ENCODE measurements at regions not wholly inside any gene's neighbourhood (a gene's known extent, or its start where the extent isn't known, plus 50 kb on each side); places are given as distances from the start of the nearest gene placed in this dataset.
A peak's percentile ranks its signal among the peaks of the same experiment; 100 is the strongest.

- no peaks in the 10 kb centered on the region for H3K9me3 ChIP-seq (replicated peaks)
- H3K27ac ChIP-seq = no peak overlapping the region
- H3K27me3 ChIP-seq = no peaks in the 10 kb centered on the region
- H3K36me3 ChIP-seq = no peaks in the 10 kb centered on the region
- no peak overlapping the region for H3K4me3 ChIP-seq
- H3K4me1 ChIP-seq = no peaks in the 10 kb centered on the region
- DNase-seq = no peak
These were observed 406.2 kb downstream of the METTL15 start for GRCh38 chr11:28514391-28514790.

- Histone ChIP-seq H3K4me3 (no peak overlapping the region), H3K27ac (no peak overlapping the region), H3K27me3 (no peaks in the 10 kb centered on the region), H3K9me3 (replicated peaks) (no peaks in the 10 kb centered on the region), H3K36me3 (no peaks in the 10 kb centered on the region), H3K4me1 (no peaks in the 10 kb centered on the region)
- DNase-seq = no peak
These were observed 404.1 kb downstream of the METTL15 start for GRCh38 chr11:28512143-28512756.

DNA sequence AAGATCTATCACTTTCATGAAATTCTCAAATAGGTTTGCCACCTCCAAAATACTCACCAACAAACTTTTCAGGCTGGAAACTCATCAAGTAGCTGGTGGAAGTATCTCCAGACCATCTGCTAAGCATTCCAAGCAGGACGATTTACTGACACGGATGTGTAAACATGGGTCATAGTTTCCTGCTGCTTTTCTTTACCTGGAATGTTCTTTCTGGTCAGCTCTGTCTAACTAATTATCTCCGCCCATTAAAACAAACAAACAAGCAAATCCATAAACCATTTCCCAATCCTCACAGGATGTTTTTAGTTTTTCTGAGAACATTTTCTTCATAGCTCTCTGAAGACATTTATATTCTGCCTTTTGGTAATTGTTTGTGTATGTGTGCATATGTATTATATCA, 397.0 kb downstream of the METTL15 start:
- no peak overlapping the region for H3K4me3 ChIP-seq
- DNase-seq = no peak
- H3K36me3 ChIP-seq = no peaks in the 10 kb centered on the region
- no peaks in the 10 kb centered on the region for H3K4me1 ChIP-seq
- H3K27ac ChIP-seq = no peak overlapping the region
- no peaks in the 10 kb centered on the region for H3K27me3 ChIP-seq
- H3K9me3 ChIP-seq (replicated peaks) = no peaks in the 10 kb centered on the region

- peak in 1 of 2 experiments; percentile 14 for DNase-seq
- Histone ChIP-seq H3K9me3 (replicated peaks) (no peaks in the 10 kb centered on the region), H3K4me1 (no peaks in the 10 kb centered on the region), H3K4me3 (no peak overlapping the region), H3K36me3 (no peaks in the 10 kb centered on the region), H3K27ac (no peak overlapping the region), H3K27me3 (no peaks in the 10 kb centered on the region)
These were observed 396.4 kb downstream of the METTL15 start for GRCh38 chr11:28504555-28505110.

- Histone ChIP-seq H3K9me3 (replicated peaks) (no peaks in the 10 kb centered on the region), H3K36me3 (no peaks in the 10 kb centered on the region), H3K27ac (no peak overlapping the region), H3K4me3 (no peak overlapping the region), H3K27me3 (no peaks in the 10 kb centered on the region), H3K4me1 (no peaks in the 10 kb centered on the region)
- no peak for DNase-seq
These were observed 387.1 kb downstream of the METTL15 start for GRCh38 chr11:28495333-28495732.

- H3K4me3 ChIP-seq = no peak overlapping the region
- H3K27ac ChIP-seq = no peak overlapping the region
- H3K36me3 ChIP-seq = no peaks in the 10 kb centered on the region
- no peaks in the 10 kb centered on the region for H3K27me3 ChIP-seq
- no peaks in the 10 kb centered on the region for H3K4me1 ChIP-seq
- no peaks in the 10 kb centered on the region for H3K9me3 ChIP-seq (replicated peaks)
- DNase-seq = no peak
These were observed 383.2 kb downstream of the METTL15 start for GRCh38 chr11:28491431-28491830.

DNA sequence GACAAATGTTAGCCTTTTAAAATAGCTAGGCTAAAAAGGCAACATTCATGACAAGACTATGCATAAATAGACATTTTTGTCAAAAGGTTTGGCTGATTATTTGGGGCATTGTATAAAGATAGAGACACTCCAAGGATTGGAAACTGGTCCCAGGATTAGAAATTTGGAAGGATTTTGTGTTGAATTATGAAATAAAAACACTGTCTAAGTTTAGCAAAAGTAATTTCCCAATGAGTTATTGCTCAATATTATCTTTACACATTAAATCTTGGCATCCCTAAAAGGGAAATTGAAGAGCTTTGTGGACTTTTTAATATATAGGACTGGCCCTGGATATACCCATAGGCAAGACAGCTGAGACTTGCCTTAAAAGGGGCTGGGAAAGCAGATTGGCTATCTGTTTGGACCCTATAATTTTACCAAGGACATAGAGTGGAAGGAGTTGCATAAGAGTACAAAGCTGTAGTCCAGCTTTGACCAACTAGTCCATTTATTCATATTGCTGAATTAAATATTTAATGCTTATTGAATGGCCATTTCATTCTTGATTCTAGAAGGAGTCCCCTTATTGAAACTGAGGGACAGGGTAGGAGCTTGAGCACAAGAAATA, 382.7 kb downstream of the METTL15 start:
- no peaks in the 10 kb centered on the region for H3K27me3 ChIP-seq
- no peak for DNase-seq
- no peak overlapping the region for H3K4me3 ChIP-seq
- H3K4me1 ChIP-seq = no peaks in the 10 kb centered on the region
- H3K36me3 ChIP-seq = no peaks in the 10 kb centered on the region
- H3K27ac ChIP-seq = no peak overlapping the region
- no peaks in the 10 kb centered on the region for H3K9me3 ChIP-seq (replicated peaks)

DNA sequence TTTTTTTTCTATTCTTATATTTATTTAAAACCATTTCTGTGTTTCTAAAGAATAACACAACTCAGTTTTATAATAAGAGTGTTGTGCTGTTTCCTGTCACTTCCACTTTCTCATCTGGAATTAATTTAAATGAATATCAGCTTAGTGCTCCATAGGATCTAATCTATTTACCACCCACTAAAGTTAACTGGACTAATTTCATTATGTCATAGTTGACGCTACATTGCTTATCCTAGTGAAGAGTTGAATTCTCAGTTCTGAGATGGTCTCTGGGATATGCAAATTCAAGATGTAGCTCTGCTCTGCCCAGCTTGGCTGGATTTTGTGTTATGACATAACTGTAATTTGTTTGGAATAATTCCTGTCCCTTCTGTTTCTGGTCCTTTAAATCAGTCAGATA, 380.1 kb downstream of the METTL15 start:
- Histone ChIP-seq H3K9me3 (replicated peaks) (no peaks in the 10 kb centered on the region), H3K27me3 (no peaks in the 10 kb centered on the region), H3K27ac (no peak overlapping the region), H3K4me1 (no peaks in the 10 kb centered on the region), H3K36me3 (no peaks in the 10 kb centered on the region), H3K4me3 (no peak overlapping the region)
- DNase-seq = no peak

DNA sequence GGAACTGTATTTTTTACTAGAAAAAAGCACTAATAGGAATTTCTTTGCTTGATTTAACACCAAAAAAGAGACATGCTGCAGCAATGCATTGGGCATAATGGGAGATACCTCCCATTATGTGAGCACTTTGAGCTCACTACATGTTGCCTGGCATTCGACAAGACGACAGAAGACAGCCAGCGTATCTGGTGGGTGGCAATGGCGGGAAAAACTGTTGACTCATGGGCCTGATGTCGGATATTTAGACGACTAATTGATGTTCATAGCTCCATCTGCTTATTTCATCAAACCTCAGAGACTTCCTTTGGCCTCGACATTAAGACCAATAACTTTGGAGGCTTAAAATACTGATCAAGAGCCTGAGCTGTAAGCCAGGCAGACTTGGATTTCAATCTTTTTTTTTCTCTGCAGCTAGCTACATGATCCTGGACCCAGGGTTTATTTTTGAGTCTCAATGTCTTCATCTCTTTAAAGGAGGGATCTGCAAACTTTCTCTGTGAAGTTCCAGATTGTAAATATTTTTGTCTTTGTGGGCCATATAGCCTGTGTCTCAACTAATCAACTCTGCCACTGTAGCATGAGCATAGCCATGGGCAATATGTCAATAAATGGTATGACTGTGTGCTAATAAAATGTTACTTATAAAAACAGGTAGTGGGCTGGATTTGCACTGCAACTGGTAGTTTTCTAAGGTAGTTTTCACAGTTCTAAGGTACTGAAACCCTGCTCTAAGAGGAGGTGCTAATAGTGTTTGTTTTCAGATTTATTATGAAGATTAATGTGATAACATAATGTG, 375.1 kb downstream of the METTL15 start:
- H3K4me1 ChIP-seq = no peaks in the 10 kb centered on the region
- no peak for DNase-seq
- no peak overlapping the region for H3K27ac ChIP-seq
- no peaks in the 10 kb centered on the region for H3K9me3 ChIP-seq (replicated peaks)
- no peaks in the 10 kb centered on the region for H3K36me3 ChIP-seq
- no peaks in the 10 kb centered on the region for H3K27me3 ChIP-seq
- no peak overlapping the region for H3K4me3 ChIP-seq

DNA sequence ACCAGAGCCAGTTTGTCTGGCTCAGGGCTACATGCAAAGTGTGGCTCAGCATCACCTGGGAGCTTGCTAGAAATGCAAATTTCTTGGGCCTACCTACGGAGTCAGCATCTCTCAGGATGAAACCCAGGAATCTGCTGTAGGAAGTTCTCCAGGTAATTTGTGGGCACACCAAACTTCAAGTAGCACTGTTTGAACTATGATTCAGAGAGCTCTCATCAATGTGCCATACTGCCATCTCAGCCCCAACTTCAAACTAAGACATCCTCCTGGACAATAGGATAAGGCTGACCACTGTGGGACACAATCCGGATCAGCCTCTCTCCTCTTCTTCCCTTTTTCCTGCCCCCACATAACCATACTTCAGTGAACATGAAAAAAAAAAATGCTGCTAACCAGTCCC, 374.5 kb downstream of the METTL15 start:
- H3K36me3 ChIP-seq = no peaks in the 10 kb centered on the region
- H3K27ac ChIP-seq = no peak overlapping the region
- no peak overlapping the region for H3K4me3 ChIP-seq
- no peaks in the 10 kb centered on the region for H3K27me3 ChIP-seq
- no peaks in the 10 kb centered on the region for H3K9me3 ChIP-seq (replicated peaks)
- no peaks in the 10 kb centered on the region for H3K4me1 ChIP-seq
- no peak for DNase-seq

DNA sequence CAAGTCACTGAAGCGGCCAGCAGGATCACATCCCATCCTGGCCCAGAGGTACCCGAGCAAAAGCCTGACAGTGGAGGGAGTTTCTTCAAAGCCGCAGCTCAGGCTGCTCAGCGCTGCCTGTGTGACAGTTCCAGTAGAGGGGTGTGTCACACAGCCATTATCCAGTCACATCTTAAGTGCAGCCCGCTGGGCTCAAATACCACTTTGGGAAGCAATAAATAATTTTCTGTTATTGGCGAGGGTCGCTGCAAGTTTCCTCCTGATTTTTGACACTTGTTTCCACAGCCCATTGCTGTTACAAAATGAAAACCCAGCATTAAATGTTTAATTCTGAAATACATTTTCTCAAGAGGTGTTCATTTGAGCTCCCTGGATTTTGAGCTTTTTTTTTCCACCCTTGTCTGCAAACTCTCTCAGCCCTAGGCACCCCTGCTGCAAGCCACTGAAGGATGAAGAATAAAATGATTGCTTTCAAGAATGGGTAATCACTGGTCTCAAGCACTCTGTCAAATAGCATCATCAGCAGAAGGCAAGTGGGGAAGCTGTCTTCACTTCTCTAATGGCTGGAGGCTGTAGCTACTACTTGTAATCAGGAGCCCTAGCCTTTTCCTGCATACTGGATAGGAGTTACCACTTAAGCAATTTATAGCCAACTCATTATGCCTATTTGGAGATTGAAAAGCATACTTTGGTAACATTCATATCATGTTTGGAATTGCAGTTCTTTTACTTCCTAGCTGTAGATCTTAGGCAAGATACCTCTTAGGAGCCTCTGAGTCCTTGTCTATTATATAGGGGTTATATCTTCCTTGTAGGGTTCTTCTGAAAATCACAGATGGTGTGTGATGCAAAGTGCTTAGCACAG, 373.7 kb downstream of the METTL15 start:
- no peaks in the 10 kb centered on the region for H3K27me3 ChIP-seq
- H3K27ac ChIP-seq = no peak overlapping the region
- DNase-seq = no peak
- no peaks in the 10 kb centered on the region for H3K36me3 ChIP-seq
- no peaks in the 10 kb centered on the region for H3K4me1 ChIP-seq
- H3K9me3 ChIP-seq (replicated peaks) = no peaks in the 10 kb centered on the region; the same call in 1 of the 2 replicates
- no peak overlapping the region for H3K4me3 ChIP-seq

GRCh38 chr11:28480406-28480805, 372.2 kb downstream of the METTL15 start:
- Histone ChIP-seq H3K27ac (no peak overlapping the region), H3K9me3 (replicated peaks) (no peaks in the 10 kb centered on the region; the same call in 1 of the 2 replicates), H3K4me3 (no peak overlapping the region), H3K27me3 (no peaks in the 10 kb centered on the region), H3K36me3 (no peaks in the 10 kb centered on the region), H3K4me1 (no peaks in the 10 kb centered on the region)
- no peak for DNase-seq

DNA sequence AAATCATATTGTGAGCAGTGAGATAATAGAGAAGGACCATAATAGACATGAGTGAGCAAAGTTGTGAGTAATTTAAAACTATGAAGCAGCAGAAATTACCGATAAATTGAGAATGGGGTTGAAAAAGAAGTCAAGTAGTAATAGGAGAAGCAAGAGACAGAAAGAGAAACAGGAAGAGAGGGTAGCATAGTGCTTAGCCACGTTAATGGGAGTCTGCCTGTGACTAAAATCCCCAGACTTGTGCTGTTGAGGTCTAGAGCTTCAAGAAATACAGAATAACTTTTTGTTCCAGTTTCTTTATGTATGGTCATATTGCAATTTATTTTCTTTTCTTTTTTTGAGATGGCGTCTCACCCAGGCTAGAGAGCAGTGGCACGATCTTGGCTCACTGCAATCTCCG, 368.7 kb downstream of the METTL15 start:
- Histone ChIP-seq H3K36me3 (no peaks in the 10 kb centered on the region), H3K4me3 (no peak overlapping the region), H3K9me3 (replicated peaks) (no peaks in the 10 kb centered on the region; the same call in 1 of the 2 replicates), H3K27ac (no peak overlapping the region), H3K27me3 (no peaks in the 10 kb centered on the region), H3K4me1 (peaks cover 13% of the 10 kb centered on the region)
- DNase-seq = no peak

DNA sequence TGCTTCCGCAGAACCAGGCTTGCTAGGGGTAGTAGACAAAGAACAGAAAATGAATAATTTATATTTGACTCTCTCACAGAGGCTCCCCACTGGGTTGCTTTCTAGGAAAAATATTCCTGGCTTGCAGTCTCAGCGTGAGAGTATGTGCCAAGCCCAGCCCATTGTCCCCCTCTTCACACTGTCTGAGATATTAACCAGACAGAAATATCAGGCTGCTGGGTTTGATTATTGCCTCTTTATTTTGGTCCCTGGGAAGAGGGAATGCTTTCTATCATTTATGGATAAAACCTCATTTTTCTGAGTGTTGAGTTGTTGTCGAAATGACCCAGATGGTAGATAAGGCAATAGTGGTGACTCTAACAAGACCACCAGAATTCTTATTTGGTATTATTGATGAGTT, 367.9 kb downstream of the METTL15 start:
- Histone ChIP-seq H3K4me3 (no peak overlapping the region), H3K27ac (no peak overlapping the region), H3K27me3 (no peaks in the 10 kb centered on the region), H3K9me3 (replicated peaks) (no peaks in the 10 kb centered on the region; the same call in 1 of the 2 replicates), H3K4me1 (peaks cover 13% of the 10 kb centered on the region), H3K36me3 (no peaks in the 10 kb centered on the region)
- DNase-seq = no peak
